GM19239 (cell line): ENCODE measurements at regions not wholly inside any gene's neighbourhood (a gene's known extent, or its start where the extent isn't known, plus 50 kb on each side); places are given as distances from the start of the nearest gene placed in this dataset.
"Not testable (repeated sequence)": the region's sequence is repeated elsewhere in the genome, so short reads cannot be mapped to it uniquely, and the experiment has no call there.

Experiments used
- DNase-seq: peaks from one replicate; pipeline ENCODE4 v3.0.0; 2011; ENCODE audit warnings: low spot score; ENCODE audit not compliant: insufficient read length
- FAIRE-seq: peaks from 2 replicates; lab custom pipeline; 2011; peaks lifted over from hg19 to GRCh38; lab: Jason Lieb, UNC

DNA sequence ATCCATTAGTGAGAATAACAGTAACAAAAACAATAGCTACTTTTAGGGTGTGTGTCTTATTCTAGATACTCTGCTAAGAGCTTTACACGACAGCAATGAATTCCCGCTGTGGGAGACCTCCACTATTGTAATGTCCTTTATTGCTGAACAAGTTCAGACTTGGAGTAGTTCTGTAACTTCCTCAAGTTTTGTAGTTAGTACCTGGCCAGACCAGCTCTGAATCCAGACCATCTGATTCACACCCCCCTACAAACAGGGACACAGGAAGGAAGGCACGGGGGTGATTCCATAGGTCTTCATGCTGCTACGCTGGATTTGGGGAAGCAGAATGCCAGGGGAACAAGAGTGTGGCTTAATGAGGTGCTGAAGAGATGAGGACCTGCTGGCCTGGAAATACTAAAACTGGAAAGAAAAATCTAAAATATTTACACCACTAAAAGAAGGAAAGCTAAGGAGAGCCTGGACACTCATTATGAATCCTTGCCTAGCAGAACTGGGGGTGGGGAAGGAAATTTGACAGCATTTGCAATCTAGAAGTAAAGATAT, 194.6 kb upstream of the TMEM72 start:
- no peak for FAIRE-seq
- DNase-seq = no peak

DNA sequence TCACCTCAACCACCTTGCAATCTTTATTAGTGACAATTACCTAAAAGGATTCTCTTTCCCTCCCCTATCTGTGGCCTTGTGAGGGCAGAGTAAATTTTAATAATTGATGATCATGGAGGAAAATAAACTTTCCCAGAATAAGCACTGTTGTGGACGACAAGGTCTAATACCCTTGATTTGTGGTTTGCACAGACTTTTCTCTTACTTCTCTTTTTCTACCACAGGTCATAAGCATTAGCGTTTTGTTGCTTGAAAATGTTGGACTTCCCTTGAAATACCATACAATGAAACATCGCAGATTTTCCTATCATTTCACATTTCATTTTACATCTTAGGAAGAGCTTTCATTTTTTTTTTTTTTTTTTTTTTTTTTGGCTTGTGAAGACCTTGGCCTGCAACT, 188.1 kb upstream of the TMEM72 start:
- FAIRE-seq = no peak
- DNase-seq = no peak

DNA sequence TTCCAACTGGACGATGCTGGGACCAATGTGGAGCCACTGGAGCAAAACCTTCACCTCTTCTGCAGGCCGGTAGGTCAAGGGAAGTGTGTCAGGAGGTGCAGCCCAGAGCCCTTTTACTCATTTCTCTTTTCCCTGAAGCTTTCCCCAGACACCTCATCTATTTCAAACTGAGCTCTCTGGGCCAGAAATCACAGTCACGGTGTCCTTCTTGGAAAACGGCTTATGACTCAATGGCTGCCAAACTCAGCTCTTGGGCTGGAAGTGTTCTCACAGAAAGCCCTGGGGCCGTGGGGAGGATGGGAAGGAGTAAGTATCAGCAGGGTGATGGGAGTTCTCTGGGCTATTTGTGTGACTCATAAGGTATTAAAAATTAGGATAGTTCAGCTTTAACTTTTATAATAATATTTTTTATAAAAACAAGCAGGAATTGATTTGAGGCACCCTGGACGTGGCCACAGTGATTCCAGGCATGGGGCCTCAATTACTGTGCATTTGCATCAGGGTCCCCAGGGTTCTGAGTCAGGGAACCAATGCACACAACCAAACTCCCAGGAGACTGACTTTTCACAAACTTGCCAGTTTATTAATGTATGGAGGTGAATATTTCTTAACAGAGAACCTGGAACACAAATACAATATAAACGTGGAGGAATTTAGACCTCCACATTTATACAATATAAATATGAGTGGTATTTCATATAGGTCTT, 187.4 kb upstream of the TMEM72 start:
- FAIRE-seq (no peak), DNase-seq (no peak)

GRCh38 chr10:44724415-44725174, 186.5 kb upstream of the TMEM72 start:
- DNase-seq (no peak), FAIRE-seq (no peak)

- DNase-seq (no peak), FAIRE-seq (no peak)
Measured at GRCh38 chr10:44725404-44725803, 185.7 kb upstream of the TMEM72 start.

DNA sequence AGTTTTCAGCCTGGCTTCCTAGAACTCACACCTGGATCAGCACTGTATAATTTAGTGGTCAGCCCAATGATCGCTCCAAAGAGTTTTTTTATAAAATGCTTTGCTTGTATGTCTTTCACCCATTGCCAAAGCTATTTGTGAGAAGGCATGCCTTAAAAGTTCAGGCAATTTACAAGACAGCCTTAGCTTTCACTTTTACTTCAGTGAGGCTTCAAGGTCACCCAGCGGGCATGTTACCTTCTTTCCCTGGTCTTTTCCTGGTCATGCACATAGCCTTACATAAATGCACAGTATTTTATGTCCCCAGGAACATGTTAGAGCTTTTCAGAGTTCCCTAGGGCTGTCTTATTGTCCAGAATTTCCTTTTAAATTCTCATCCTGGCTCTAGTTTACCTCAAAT, 179.9 kb upstream of the TMEM72 start:
- no peak for FAIRE-seq
- DNase-seq = no peak

DNA sequence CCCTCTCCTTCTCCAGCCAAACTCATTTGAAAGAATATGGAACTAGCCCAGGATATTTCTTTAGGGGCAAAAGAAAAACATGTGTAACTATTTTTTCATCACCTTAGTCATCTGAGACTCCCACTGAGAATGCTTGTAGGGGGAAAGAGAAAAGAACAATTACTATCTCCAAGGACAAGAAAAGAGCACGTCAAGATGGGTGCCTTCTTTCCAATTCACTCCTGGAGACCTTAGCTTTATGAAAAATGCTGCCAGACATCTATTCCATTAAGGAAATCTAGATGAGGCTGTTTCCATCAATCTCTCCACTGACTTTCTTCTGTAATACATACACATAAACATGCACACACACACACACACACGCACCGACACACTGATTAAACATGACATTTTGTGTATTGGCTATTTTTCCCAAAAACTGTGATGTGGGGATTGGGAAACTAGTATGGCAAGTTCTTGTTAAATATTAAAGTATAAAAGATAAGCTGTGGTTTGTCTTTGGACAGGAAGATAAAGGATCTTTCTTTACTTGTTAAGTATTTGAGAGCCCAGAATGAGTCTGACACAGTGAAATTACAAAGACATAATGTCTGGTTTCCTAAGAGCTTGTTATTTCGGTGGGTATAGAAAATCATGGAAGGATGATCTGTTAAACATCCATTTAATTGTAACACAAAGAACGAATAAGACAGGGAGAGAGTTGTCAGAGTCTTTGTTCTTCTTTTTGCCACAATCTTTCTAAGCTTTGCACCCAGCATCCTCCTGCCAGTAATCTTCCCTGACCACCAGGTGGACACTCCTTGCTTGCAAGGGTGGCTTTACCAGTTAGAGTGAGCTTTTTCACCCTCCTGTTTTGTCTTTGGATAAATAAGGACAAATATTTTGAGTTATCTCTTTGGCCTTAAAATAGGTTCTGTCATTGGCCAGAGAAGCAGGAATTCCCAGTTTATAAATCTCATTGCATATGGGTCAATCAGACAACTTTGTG, 177.3 kb upstream of the TMEM72 start:
- no peak for DNase-seq
- no peak for FAIRE-seq

- DNase-seq = no peak
- FAIRE-seq = no peak
Measured at GRCh38 chr10:44742248-44742647, 168.9 kb upstream of the TMEM72 start.

- FAIRE-seq = no peak
- DNase-seq = no peak
Measured at GRCh38 chr10:44743535-44743934, 167.6 kb upstream of the TMEM72 start.

- FAIRE-seq (no peak), DNase-seq (no peak)
Measured at GRCh38 chr10:44745920-44746319, 165.2 kb upstream of the TMEM72 start.

DNA sequence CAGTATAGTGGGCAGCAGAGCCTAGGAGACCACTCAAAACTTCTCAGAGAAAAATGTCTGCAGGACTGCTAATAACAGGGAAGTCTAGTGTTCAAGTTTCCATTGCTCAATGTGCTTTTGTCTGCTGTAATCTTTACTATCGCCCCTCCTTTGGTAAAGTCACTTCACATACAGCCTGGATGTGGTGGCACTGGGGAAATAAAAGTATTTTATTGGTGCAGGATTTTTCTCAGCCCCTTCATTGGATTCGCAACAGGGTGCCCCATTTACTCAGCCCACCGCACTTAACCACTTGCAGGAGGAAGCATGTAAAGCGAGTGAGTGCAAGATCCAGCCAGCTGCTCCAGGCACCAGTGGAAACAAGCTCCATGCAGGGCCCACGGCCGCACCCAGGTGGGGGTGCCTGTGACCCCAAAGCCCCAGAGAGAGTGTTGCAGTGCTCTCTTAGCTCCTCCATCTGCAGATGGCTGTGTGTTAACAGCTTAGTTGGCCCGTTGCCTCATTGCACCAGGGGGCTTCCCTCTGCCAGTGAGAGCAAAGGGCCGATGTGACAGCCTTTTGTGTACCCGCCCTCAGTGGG, 163.5 kb upstream of the TMEM72 start:
- DNase-seq (no peak), FAIRE-seq (no peak)

GRCh38 chr10:44749151-44749550, 162.0 kb upstream of the TMEM72 start:
- FAIRE-seq (no peak), DNase-seq (no peak)

DNA sequence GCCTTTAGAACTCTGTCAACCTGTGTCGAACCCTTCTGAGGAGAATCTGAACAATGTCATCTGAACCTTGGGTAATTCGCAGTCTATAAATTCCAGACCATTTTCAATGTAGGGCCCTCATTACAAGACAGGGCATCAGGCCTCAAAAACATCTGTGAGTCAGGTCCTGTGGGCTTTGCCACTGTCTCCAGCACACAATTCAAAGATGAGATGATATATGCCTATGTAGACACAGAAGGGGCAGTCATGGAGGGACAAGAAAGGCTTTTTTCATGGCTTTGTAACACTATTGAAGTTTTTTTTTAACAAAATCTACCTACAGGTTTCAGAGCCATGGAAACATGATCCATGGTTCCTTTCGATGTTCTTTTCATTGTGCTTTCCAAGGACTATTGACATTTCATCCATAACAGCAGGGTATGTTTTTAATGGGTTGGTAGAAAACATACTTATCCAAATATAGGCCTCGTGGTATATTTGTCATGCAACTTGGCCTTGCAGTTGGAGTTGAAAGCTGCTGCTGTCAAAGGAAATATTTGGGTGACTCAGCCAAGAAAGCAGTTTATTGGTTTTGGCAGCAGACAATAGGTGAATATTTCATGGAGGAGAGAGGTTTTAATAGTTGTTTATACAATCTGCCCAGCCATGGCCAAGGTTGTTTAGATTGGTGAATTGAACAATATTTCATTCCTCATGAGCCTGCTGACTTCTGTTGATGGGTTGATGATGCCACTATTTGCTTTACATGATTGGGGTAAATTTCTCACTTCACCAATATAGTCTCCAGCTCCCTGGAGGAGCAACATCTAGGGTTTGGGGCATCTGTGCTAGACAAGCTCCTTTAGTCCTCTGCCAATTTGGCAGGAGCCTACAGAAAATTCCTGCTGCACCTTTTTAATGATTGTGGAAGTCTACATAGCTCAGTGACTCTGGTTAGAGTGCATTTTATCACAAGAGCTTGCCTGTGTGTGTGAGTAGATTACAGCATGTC, 158.4 kb upstream of the TMEM72 start:
- no peak for FAIRE-seq
- DNase-seq = no peak

GRCh38 chr10:44754355-44754754, 156.8 kb upstream of the TMEM72 start:
- DNase-seq, FAIRE-seq: not testable (repeated sequence)

GRCh38 chr10:44755481-44755880, 155.7 kb upstream of the TMEM72 start:
- FAIRE-seq = no peak
- no peak for DNase-seq

DNA sequence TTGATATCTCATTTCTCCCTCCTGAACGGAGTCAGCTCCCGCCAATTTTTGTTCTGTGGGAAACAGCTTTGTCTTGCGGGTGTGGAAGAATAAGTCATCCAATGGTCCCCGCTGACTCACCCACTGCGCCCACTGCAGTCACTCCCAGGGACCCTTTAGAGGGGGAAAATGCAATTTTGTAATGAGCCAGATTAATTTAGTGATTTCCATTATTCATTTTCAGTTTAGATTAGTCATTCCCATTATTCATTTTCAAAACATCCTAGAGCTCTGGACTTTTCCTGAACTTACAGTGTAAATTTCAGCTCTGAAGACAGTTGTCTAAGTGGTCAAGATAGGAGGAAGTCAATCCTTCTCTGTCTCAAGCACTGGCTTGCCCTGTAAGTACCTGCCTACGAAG, 154.9 kb upstream of the TMEM72 start:
- no peak for DNase-seq
- FAIRE-seq = no peak

GRCh38 chr10:44757551-44758205, 153.5 kb upstream of the TMEM72 start:
- FAIRE-seq (no peak), DNase-seq (no peak)

DNA sequence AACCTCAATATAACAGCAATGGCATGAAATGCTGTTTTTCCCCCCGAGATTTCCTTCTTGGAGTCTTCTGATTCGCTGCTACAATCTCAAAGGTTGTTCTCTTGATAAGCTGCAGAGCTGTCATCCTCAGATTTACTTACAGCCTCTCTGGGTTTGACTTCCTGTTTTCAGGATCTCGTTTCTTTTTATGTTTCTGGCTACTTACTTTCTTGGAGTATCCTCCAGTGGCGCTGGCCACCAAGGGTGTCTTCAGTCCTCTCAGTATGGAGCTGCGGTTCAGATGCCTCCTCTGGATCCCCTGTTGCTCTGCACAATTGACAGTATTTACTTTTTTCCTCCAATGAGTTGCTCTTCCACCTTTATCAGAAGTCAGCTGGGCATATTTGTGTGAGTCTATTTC, 152.0 kb upstream of the TMEM72 start:
- DNase-seq (no peak), FAIRE-seq (no peak)
